ENCODE measurements at regions not wholly inside any gene's neighbourhood (a gene's known extent, or its start where the extent isn't known, plus 50 kb on each side); places are given as distances from the start of the nearest gene placed in this dataset.

DNA sequence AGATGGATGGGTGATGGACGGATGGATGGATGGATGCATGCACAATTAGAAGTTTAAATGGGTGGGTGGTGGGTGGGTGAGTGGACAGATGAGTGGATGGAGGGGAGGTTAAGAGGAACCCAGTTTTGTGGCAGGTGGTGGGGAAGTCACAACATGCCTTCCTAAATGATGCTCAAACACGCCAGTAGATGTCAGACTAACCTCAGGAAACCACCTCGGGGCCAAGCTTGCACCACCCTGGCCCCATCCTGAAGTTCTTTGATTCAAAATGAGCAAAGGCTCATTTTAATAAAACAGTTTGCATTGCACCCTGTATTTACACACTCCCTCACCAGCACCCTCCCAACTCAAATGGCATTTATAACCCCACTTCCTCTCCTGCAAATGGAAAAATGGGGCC is 91.4 kb upstream of the CACNA1A start:
- Histone ChIP-seq H3K9me3 (replicated peaks; ENCODE audit: control insufficient read depth, insufficient read depth, low read length) (no peaks in the 10 kb centered on the region), H3K36me3 (ENCODE audit: control insufficient read depth in 2 of 2, extremely low read depth in 1 of 2, insufficient read depth in 2 of 2, low read length in 2 of 2) (no peaks in the 10 kb centered on the region), H3K4me1 (ENCODE audit: control insufficient read depth, extremely low read depth, insufficient read depth, low read length) (no peaks in the 10 kb centered on the region), H3K79me2 (ENCODE audit: control insufficient read depth, insufficient read depth, low read length) (no peaks in the 10 kb centered on the region), H3K4me2 (ENCODE audit: insufficient read depth, low read length) (no peak overlapping the region), H3K27ac (ENCODE audit: insufficient read depth, low read depth, low read length) (no peak overlapping the region), H2AFZ (ENCODE audit: low read depth, low read length) (no peak overlapping the region), H4K20me1 (replicated peaks; ENCODE audit: control insufficient read depth, extremely low read depth, insufficient read depth, low read length) (no peaks in the 10 kb centered on the region), H3K9me1 (replicated peaks; ENCODE audit: control insufficient read depth, extremely low read depth, insufficient read depth, low read length) (no peaks in the 10 kb centered on the region), H3K9ac (replicated peaks; ENCODE audit: extremely low read depth, insufficient read depth, low read length) (no peak overlapping the region), H3K4me3 (replicated peaks in 1 of 3; ENCODE audit: insufficient read depth in 1 of 3, low read depth in 1 of 3, low read length in 3 of 3) (no peak overlapping the region), H3K27me3 (ENCODE audit: control insufficient read depth in 2 of 2, insufficient read depth in 2 of 2, low read length in 2 of 2) (no peaks in the 10 kb centered on the region)
- intact Hi-C loops (cut with micrococcal nuclease) = loop anchor here (1.0 to 10.0 kb wide), 5 partner anchors 124 to 447 kb away; partner anchors contain the start of gene C19orf53
- ChIA-PET CTCF (interaction anchor here (0.6 to 8.2 kb wide), 14 partner anchors 8 to 461 kb away, joined by 3 to 124 read pairs (median 3); no protein-coding TSS in a partner anchor), POLR2A (no interaction called here)
- FAIRE-seq (peak; percentile 35), DNase-seq (ENCODE audit: low read depth, low spot score) (peak; percentile 66)
- TF ChIP-seq CTCF (IDR thresholded peaks at IDR 0.05; ENCODE audit: extremely low read depth in 1 of 2, insufficient read depth in 1 of 2, low read depth in 1 of 2, low read length in 2 of 2) = peak; percentile 39 to 61
- TF ChIP-seq, protein P1, sequence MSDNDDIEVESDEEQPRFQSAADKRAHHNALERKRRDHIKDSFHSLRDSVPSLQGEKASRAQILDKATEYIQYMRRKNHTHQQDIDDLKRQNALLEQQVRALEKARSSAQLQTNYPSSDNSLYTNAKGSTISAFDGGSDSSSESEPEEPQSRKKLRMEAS (IDR thresholded peaks at IDR 0.05; ENCODE audit: insufficient read depth, insufficient read length) = no peak
- BruUV-seq (replicated peaks) = no TSS peak
- dilution Hi-C loops (cut with MboI; ENCODE audit: extremely low pct_ligation_motif_present, low sequenced_read_pairs) = no loop called here

DNA sequence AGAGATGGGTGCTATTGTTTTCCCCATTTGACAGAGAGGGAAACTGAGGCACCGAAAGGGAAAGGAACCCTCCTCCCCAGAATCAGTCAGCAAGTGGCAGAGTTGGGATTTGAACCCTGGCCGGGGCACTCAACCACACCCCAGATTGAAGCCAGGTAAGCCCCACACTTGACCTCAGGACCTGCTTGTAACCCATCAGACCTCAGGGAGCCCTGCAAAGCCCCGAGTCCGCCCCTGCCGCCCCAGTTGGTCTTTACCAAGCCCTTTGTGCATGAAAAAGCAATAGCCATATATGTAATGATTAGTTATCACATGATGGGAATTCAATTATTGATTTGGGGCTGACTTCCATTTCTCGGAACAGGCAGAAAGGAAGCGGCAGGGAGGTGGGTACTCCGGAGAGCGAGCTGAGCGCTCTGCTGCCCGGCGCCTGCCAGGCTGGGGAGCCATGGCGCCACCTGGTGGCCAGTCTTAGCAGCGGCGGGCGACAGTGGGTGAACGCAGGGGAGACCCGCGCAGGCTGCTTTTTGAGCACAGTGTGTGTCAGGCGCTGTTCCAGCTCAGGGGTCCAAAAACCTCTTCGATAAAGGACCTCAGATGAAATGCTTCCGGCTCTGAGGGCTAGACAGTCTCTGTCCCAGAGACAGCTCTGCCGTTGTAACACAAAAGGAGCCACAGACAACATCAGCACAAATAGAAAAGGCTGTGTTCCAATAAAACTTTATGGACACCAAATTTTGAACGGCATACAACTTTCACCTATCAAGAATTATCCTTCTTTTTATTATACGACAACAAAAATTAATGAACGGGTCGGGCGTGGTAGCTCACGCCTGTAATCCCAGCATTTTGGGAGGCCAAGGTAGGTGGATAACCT is 82.9 kb upstream of the CACNA1A start:
- Histone ChIP-seq H3K4me2 (ENCODE audit: insufficient read depth, low read length) (no peak overlapping the region), H3K36me3 (ENCODE audit: control insufficient read depth in 2 of 2, extremely low read depth in 1 of 2, insufficient read depth in 2 of 2, low read length in 2 of 2) (no peaks in the 10 kb centered on the region), H2AFZ (ENCODE audit: low read depth, low read length) (peak overlapping the region; percentile 50), H3K27ac (ENCODE audit: insufficient read depth, low read depth, low read length) (no peak overlapping the region), H3K9ac (replicated peaks; ENCODE audit: extremely low read depth, insufficient read depth, low read length) (no peak overlapping the region), H3K9me1 (replicated peaks; ENCODE audit: control insufficient read depth, extremely low read depth, insufficient read depth, low read length) (no peaks in the 10 kb centered on the region), H3K4me3 (replicated peaks in 1 of 3; ENCODE audit: insufficient read depth in 1 of 3, low read depth in 1 of 3, low read length in 3 of 3) (no peak overlapping the region), H3K9me3 (replicated peaks; ENCODE audit: control insufficient read depth, insufficient read depth, low read length) (no peaks in the 10 kb centered on the region), H3K4me1 (ENCODE audit: control insufficient read depth, extremely low read depth, insufficient read depth, low read length) (no peaks in the 10 kb centered on the region), H4K20me1 (replicated peaks; ENCODE audit: control insufficient read depth, extremely low read depth, insufficient read depth, low read length) (no peaks in the 10 kb centered on the region), H3K79me2 (ENCODE audit: control insufficient read depth, insufficient read depth, low read length) (no peaks in the 10 kb centered on the region), H3K27me3 (ENCODE audit: control insufficient read depth in 2 of 2, insufficient read depth in 2 of 2, low read length in 2 of 2) (no peaks in the 10 kb centered on the region)
- ChIA-PET CTCF (interaction anchor here (0.5 to 5.3 kb wide), 43 partner anchors 8 to 624 kb away, joined by 3 to 135 read pairs (median 4); no protein-coding TSS in a partner anchor), POLR2A (no interaction called here)
- intact Hi-C loops (cut with micrococcal nuclease) = loop anchor here (1.0 kb wide), 3 partner anchors 160 to 312 kb away; no protein-coding TSS in a partner anchor
- no TSS peak for BruUV-seq (replicated peaks)
- FAIRE-seq (peak; percentile 46), DNase-seq (ENCODE audit: low read depth, low spot score) (peak; percentile 55)
- dilution Hi-C loops (cut with MboI; ENCODE audit: extremely low pct_ligation_motif_present, low sequenced_read_pairs) = no loop called here
- no peak for TF ChIP-seq MYC (IDR thresholded peaks at IDR 0.05; ENCODE audit: low read depth, low read length)
- no peak for TF ChIP-seq EZH2 (IDR thresholded peaks at IDR 0.05; ENCODE audit: borderline replicate concordance, low read depth, low read length, severe bottlenecking)
- TF ChIP-seq JUN (IDR thresholded peaks at IDR 0.05; ENCODE audit: borderline replicate concordance, insufficient read depth, insufficient read length, low read depth) = no peak
- TF ChIP-seq, protein P1 (IDR thresholded peaks at IDR 0.05; ENCODE audit: insufficient read depth, insufficient read length) = no peak
- no peak for TF ChIP-seq POLR2AphosphoS5 (IDR thresholded peaks at IDR 0.05; ENCODE audit: insufficient read depth, low read depth, low read length)
- TF ChIP-seq CTCF (IDR thresholded peaks at IDR 0.05; ENCODE audit: extremely low read depth in 1 of 2, insufficient read depth in 1 of 2, low read depth in 1 of 2, low read length in 2 of 2) = peak; percentile 96 to 99
- TF ChIP-seq POLR2A (IDR thresholded peaks at IDR 0.05; ENCODE audit: low read depth, low read length) = no peak
- TF ChIP-seq FOS (IDR thresholded peaks at IDR 0.05; ENCODE audit: borderline replicate concordance, insufficient read depth, low read length) = no peak
- no peak for TF ChIP-seq GATA2 (IDR thresholded peaks at IDR 0.05; ENCODE audit: insufficient read depth, insufficient read length, low read depth, low read length)
